KMS-11 (cell line): ENCODE measurements at regions not wholly inside any gene's neighbourhood (a gene's known extent, or its start where the extent isn't known, plus 50 kb on each side); places are given as distances from the start of the nearest gene placed in this dataset.

Source experiments
- H2AFZ ChIP-seq: fragments of 200-600 bp; sonication (generic); 2 replicates; pipeline ENCODE4 v1.6.1; 2016; ENCODE audit warnings: antibody characterized with exemption, mixed run types, low read depth
- H3K27ac ChIP-seq: fragments of 200-600 bp; sonication (generic); 2 replicates; pipeline ENCODE4 v1.6.1; 2016; ENCODE audit warnings: mild to moderate bottlenecking, mixed run types
- H3K27me3 ChIP-seq: fragments of 200-600 bp; sonication (generic); 2 replicates; pipeline ENCODE4 v1.6.1; 2017; ENCODE audit warnings: mild to moderate bottlenecking, low read depth, mixed run types, moderate library complexity; ENCODE audit not compliant: insufficient read depth
- H3K36me3 ChIP-seq: fragments of 200-600 bp; sonication (generic); 2 replicates; pipeline ENCODE4 v1.6.1; 2017; ENCODE audit warnings: mild to moderate bottlenecking, mixed run types; ENCODE audit not compliant: insufficient read depth
- H3K4me1 ChIP-seq: fragments of 200-600 bp; sonication (generic); 2 replicates; pipeline ENCODE4 v1.6.1; 2016; ENCODE audit warnings: mild to moderate bottlenecking, low read depth, mixed run types; ENCODE audit not compliant: poor library complexity, severe bottlenecking
- H3K4me2 ChIP-seq: fragments of 200-600 bp; sonication (generic); 2 replicates; pipeline ENCODE4 v1.7.0; 2016; ENCODE audit warnings: mild to moderate bottlenecking, mixed run types
- H3K4me3 ChIP-seq: fragments of 200-600 bp; sonication (generic); IDR thresholded peaks from 2 replicates; pipeline ENCODE4 v1.6.1; 2017; ENCODE audit warnings: low read depth, low read length, mixed read lengths; ENCODE audit not compliant: insufficient read depth
- H3K79me2 ChIP-seq: fragments of 200-600 bp; sonication (generic); 2 replicates; pipeline ENCODE4 v1.6.1; 2016; ENCODE audit warnings: low read depth, mixed run types; ENCODE audit not compliant: insufficient read depth
- H3K9ac ChIP-seq: fragments of 200-600 bp; sonication (generic); 2 replicates; pipeline ENCODE4 v1.6.1; 2016; ENCODE audit warnings: mild to moderate bottlenecking, mixed run types
- H4K20me1 ChIP-seq: fragments of 200-600 bp; sonication (generic); 2 replicates; pipeline ENCODE4 v1.6.1; 2016; ENCODE audit warnings: mild to moderate bottlenecking, mixed run types; ENCODE audit not compliant: insufficient read depth
- CTCF ChIP-seq: fragments of 200-600 bp; sonication (generic); conservative IDR thresholded peaks from 2 replicates; pipeline ENCODE4 v1.6.1; 2017; ENCODE audit warnings: low read depth, mild to moderate bottlenecking, antibody characterized with exemption, low read length, moderate library complexity, mixed read lengths

- Histone ChIP-seq H2AFZ (no peak overlapping the region), H3K27ac (no peak overlapping the region), H3K4me2 (no peak overlapping the region), H3K9ac (no peak overlapping the region), H3K27me3 (no peaks in the 10 kb centered on the region), H3K36me3 (no peaks in the 10 kb centered on the region), H4K20me1 (no peaks in the 10 kb centered on the region), H3K79me2 (no peaks in the 10 kb centered on the region), H3K4me3 (no peak overlapping the region), H3K4me1 (peaks cover 6% of the 10 kb centered on the region)
- no peak for TF ChIP-seq CTCF
Measured at GRCh38 chr21:32127081-32127480, 151.8 kb downstream of the MIS18A start.

GRCh38 chr21:32122082-32122481 lies 156.8 kb downstream of the MIS18A start:
- no peaks in the 10 kb centered on the region for H4K20me1 ChIP-seq
- no peaks in the 10 kb centered on the region for H3K27me3 ChIP-seq
- H3K36me3 ChIP-seq: no peaks in the 10 kb centered on the region
- H3K4me3 ChIP-seq: no peak overlapping the region
- H2AFZ ChIP-seq: no peak overlapping the region
- H3K4me2 ChIP-seq: no peak overlapping the region
- H3K79me2 ChIP-seq: no peaks in the 10 kb centered on the region
- TF ChIP-seq CTCF: no peak
- H3K9ac ChIP-seq: no peak overlapping the region
- H3K27ac ChIP-seq: no peak overlapping the region
- H3K4me1 ChIP-seq: peaks cover 4% of the 10 kb centered on the region

- Histone ChIP-seq H3K27ac (no peak overlapping the region), H3K27me3 (no peaks in the 10 kb centered on the region), H3K4me2 (no peak overlapping the region), H3K79me2 (no peaks in the 10 kb centered on the region), H3K36me3 (no peaks in the 10 kb centered on the region), H3K4me3 (no peak overlapping the region), H3K4me1 (peaks cover 4% of the 10 kb centered on the region), H2AFZ (no peak overlapping the region), H4K20me1 (no peaks in the 10 kb centered on the region), H3K9ac (no peak overlapping the region)
- no peak for TF ChIP-seq CTCF
Measured at GRCh38 chr21:32120230-32120629, 158.6 kb downstream of the MIS18A start.

GRCh38 chr21:32119811-32120210 lies 159.0 kb downstream of the MIS18A start:
- Histone ChIP-seq H3K27ac (no peak overlapping the region), H3K79me2 (no peaks in the 10 kb centered on the region), H3K4me2 (no peak overlapping the region), H4K20me1 (no peaks in the 10 kb centered on the region), H3K27me3 (no peaks in the 10 kb centered on the region), H3K4me3 (no peak overlapping the region), H3K9ac (no peak overlapping the region), H3K36me3 (no peaks in the 10 kb centered on the region), H3K4me1 (peaks cover 4% of the 10 kb centered on the region), H2AFZ (no peak overlapping the region)
- no peak for TF ChIP-seq CTCF
